ENCODE measurements at regions not wholly inside any gene's neighbourhood (a gene's known extent, or its start where the extent isn't known, plus 50 kb on each side); places are given as distances from the start of the nearest gene placed in this dataset.

GRCh38 chr5:155303120-155303519 lies 289.6 kb downstream of the KIF4B start:
- DNase-seq, result no peak

- DNase-seq, result no peak
Observed at GRCh38 chr5:155307229-155307628, 293.7 kb downstream of the KIF4B start.

GRCh38 chr5:155308289-155308688 lies 294.7 kb downstream of the KIF4B start:
- no peak for DNase-seq

GRCh38 chr5:155309021-155309746 lies 295.6 kb downstream of the KIF4B start:
- peak; percentile 13 for DNase-seq

GRCh38 chr5:155311721-155312120 lies 298.2 kb downstream of the KIF4B start:
- no peak for DNase-seq

- no peak for DNase-seq
Observed at GRCh38 chr5:155313518-155313917, 300.0 kb downstream of the KIF4B start.

- DNase-seq, result no peak
Observed at GRCh38 chr5:155316070-155316714, 302.6 kb downstream of the KIF4B start.

- no peak for DNase-seq
Observed at GRCh38 chr5:155332618-155333017, 319.1 kb downstream of the KIF4B start.

- no peak for DNase-seq
Observed at GRCh38 chr5:155342956-155343355, 329.4 kb downstream of the KIF4B start.

GRCh38 chr5:155343468-155343867 lies 329.9 kb downstream of the KIF4B start:
- no peak for DNase-seq

- no peak for DNase-seq
Observed at GRCh38 chr5:155353231-155353630, 339.7 kb downstream of the KIF4B start.

GRCh38 chr5:155366096-155366495 lies 352.5 kb downstream of the KIF4B start:
- DNase-seq, result no peak

GRCh38 chr5:155367841-155368240 lies 354.3 kb downstream of the KIF4B start:
- no peak for DNase-seq

- no peak for DNase-seq
Observed at GRCh38 chr5:155368490-155368889, 354.9 kb downstream of the KIF4B start.

- no peak for DNase-seq
Observed at GRCh38 chr5:155380480-155380879, 366.9 kb downstream of the KIF4B start.

- DNase-seq, result no peak
Observed at GRCh38 chr5:155381654-155382053, 368.1 kb downstream of the KIF4B start.

GRCh38 chr5:155389498-155389897 lies 375.9 kb downstream of the KIF4B start:
- no peak for DNase-seq

GRCh38 chr5:155394727-155395126 lies 381.2 kb downstream of the KIF4B start:
- DNase-seq, result no peak

GRCh38 chr5:155402927-155403640 lies 389.5 kb downstream of the KIF4B start:
- no peak for DNase-seq

GRCh38 chr5:155406815-155407214 lies 393.3 kb downstream of the KIF4B start:
- no peak for DNase-seq

- no peak for DNase-seq
Observed at GRCh38 chr5:155408465-155408864, 394.9 kb downstream of the KIF4B start.

GRCh38 chr5:155416765-155417164 lies 403.2 kb downstream of the KIF4B start:
- DNase-seq, result no peak

- DNase-seq, result peak; percentile 35
Observed at GRCh38 chr5:155418960-155419579, 405.5 kb downstream of the KIF4B start.

GRCh38 chr5:155430192-155430591 lies 416.6 kb downstream of the KIF4B start:
- DNase-seq, result no peak

All from NCI-H1694 (cell line).